ENCODE measurements at regions not wholly inside any gene's neighbourhood (a gene's known extent, or its start where the extent isn't known, plus 50 kb on each side); places are given as distances from the start of the nearest gene placed in this dataset.
"Not testable (repeated sequence)": the region's sequence is repeated elsewhere in the genome, so short reads cannot be mapped to it uniquely, and the experiment has no call there.

GRCh38 chr2:182522972-182523473, 96.2 kb upstream of the PDE1A start:
- ATAC-seq (replicated peaks; ENCODE audit: extremely low read depth, poor library complexity, severe bottlenecking): no peak
- Mint-ChIP-seq H3K27me3 (no peaks in the 10 kb centered on the region), H3K4me3 (no peak overlapping the region), H3K9me3 (peaks cover 4% of the 10 kb centered on the region), H3K27ac (ENCODE audit: low read depth) (no peak overlapping the region), H3K36me3 (ENCODE audit: insufficient read depth) (no peaks in the 10 kb centered on the region), H3K4me1 (no peaks in the 10 kb centered on the region)
- DNase-seq (ENCODE audit: low spot score in 2 of 2): no peak

- DNase-seq (ENCODE audit: low spot score in 2 of 2): no peak
- no peak for ATAC-seq (replicated peaks; ENCODE audit: extremely low read depth, poor library complexity, severe bottlenecking)
- Mint-ChIP-seq H3K27me3 (no peaks in the 10 kb centered on the region), H3K36me3 (ENCODE audit: insufficient read depth) (no peaks in the 10 kb centered on the region), H3K4me3 (no peak overlapping the region), H3K4me1 (no peaks in the 10 kb centered on the region), H3K9me3 (peaks cover 6% of the 10 kb centered on the region), H3K27ac (ENCODE audit: low read depth) (no peak overlapping the region)
Observed at GRCh38 chr2:182530636-182531035, 103.8 kb upstream of the PDE1A start.

- ATAC-seq (replicated peaks; ENCODE audit: extremely low read depth, poor library complexity, severe bottlenecking) (no peak), DNase-seq (ENCODE audit: low spot score in 2 of 2) (no peak)
- no peaks in the 10 kb centered on the region for H3K4me1 Mint-ChIP-seq
- no peaks in the 10 kb centered on the region for H3K27me3 Mint-ChIP-seq
- no peak overlapping the region for H3K27ac Mint-ChIP-seq (ENCODE audit: low read depth)
- H3K36me3 Mint-ChIP-seq (ENCODE audit: insufficient read depth): no peaks in the 10 kb centered on the region
- H3K9me3 Mint-ChIP-seq: peaks cover 4% of the 10 kb centered on the region
- H3K4me3 Mint-ChIP-seq: no peak overlapping the region
Observed at GRCh38 chr2:182540252-182540651, 113.4 kb upstream of the PDE1A start.

GRCh38 chr2:182541268-182541667, 114.4 kb upstream of the PDE1A start:
- Mint-ChIP-seq H3K9me3 (peaks cover 4% of the 10 kb centered on the region), H3K4me1 (no peaks in the 10 kb centered on the region), H3K36me3 (ENCODE audit: insufficient read depth) (no peaks in the 10 kb centered on the region), H3K27ac (ENCODE audit: low read depth) (no peak overlapping the region), H3K27me3 (no peaks in the 10 kb centered on the region), H3K4me3 (no peak overlapping the region)
- DNase-seq (ENCODE audit: low spot score in 2 of 2) (no peak), ATAC-seq (replicated peaks; ENCODE audit: extremely low read depth, poor library complexity, severe bottlenecking) (no peak)

GRCh38 chr2:182542501-182543258, 115.8 kb upstream of the PDE1A start:
- no peak for ATAC-seq (replicated peaks; ENCODE audit: extremely low read depth, poor library complexity, severe bottlenecking)
- no peak overlapping the region for H3K27ac Mint-ChIP-seq (ENCODE audit: low read depth)
- no peak for DNase-seq (ENCODE audit: low spot score in 2 of 2)
- no peaks in the 10 kb centered on the region for H3K36me3 Mint-ChIP-seq (ENCODE audit: insufficient read depth)
- H3K9me3 Mint-ChIP-seq: no peaks in the 10 kb centered on the region
- H3K4me1 Mint-ChIP-seq: no peaks in the 10 kb centered on the region
- H3K4me3 Mint-ChIP-seq: no peak overlapping the region
- H3K27me3 Mint-ChIP-seq: no peaks in the 10 kb centered on the region

- no peak overlapping the region for H3K27ac Mint-ChIP-seq (ENCODE audit: low read depth)
- ATAC-seq (replicated peaks; ENCODE audit: extremely low read depth, poor library complexity, severe bottlenecking): no peak
- no peaks in the 10 kb centered on the region for H3K27me3 Mint-ChIP-seq
- DNase-seq (ENCODE audit: low spot score in 2 of 2): no peak
- H3K4me1 Mint-ChIP-seq: no peaks in the 10 kb centered on the region
- no peak overlapping the region for H3K4me3 Mint-ChIP-seq
- H3K9me3 Mint-ChIP-seq: no peaks in the 10 kb centered on the region
- H3K36me3 Mint-ChIP-seq (ENCODE audit: insufficient read depth): no peaks in the 10 kb centered on the region
Observed at GRCh38 chr2:182543741-182544525, 117.1 kb upstream of the PDE1A start.

- Mint-ChIP-seq H3K4me3 (no peak overlapping the region), H3K4me1 (no peaks in the 10 kb centered on the region), H3K9me3 (peaks cover 4% of the 10 kb centered on the region), H3K27me3 (peaks cover 5% of the 10 kb centered on the region), H3K36me3 (ENCODE audit: insufficient read depth) (no peaks in the 10 kb centered on the region), H3K27ac (ENCODE audit: low read depth) (no peak overlapping the region)
- ATAC-seq (replicated peaks; ENCODE audit: extremely low read depth, poor library complexity, severe bottlenecking) (no peak), DNase-seq (ENCODE audit: low spot score in 2 of 2) (no peak)
Observed at GRCh38 chr2:182545420-182546167, 118.8 kb upstream of the PDE1A start.

- H3K9me3 Mint-ChIP-seq: peaks cover 6% of the 10 kb centered on the region
- H3K36me3 Mint-ChIP-seq (ENCODE audit: insufficient read depth): no peaks in the 10 kb centered on the region
- H3K27me3 Mint-ChIP-seq: peaks cover 7% of the 10 kb centered on the region
- no peak overlapping the region for H3K4me3 Mint-ChIP-seq
- H3K4me1 Mint-ChIP-seq: no peaks in the 10 kb centered on the region
- ATAC-seq (replicated peaks; ENCODE audit: extremely low read depth, poor library complexity, severe bottlenecking) (no peak), DNase-seq (ENCODE audit: low spot score in 2 of 2) (no peak)
- H3K27ac Mint-ChIP-seq (ENCODE audit: low read depth): no peak overlapping the region
Observed at GRCh38 chr2:182548031-182548950, 121.5 kb upstream of the PDE1A start.

GRCh38 chr2:182550234-182550633, 123.4 kb upstream of the PDE1A start:
- H3K4me3 Mint-ChIP-seq: no peak overlapping the region

GRCh38 chr2:182552232-182552631, 125.4 kb upstream of the PDE1A start:
- not testable (repeated sequence) for H3K36me3 Mint-ChIP-seq (ENCODE audit: insufficient read depth); H3K9me3 Mint-ChIP-seq; ATAC-seq (replicated peaks; ENCODE audit: extremely low read depth, poor library complexity, severe bottlenecking); H3K27ac Mint-ChIP-seq (ENCODE audit: low read depth); H3K4me3 Mint-ChIP-seq; H3K27me3 Mint-ChIP-seq; H3K4me1 Mint-ChIP-seq; DNase-seq (ENCODE audit: low spot score in 2 of 2)

More at GRCh38 chr2:182550234-182550633, 123.4 kb upstream of the PDE1A start:
- H3K36me3 Mint-ChIP-seq (ENCODE audit: insufficient read depth): no peaks in the 10 kb centered on the region
- H3K27me3 Mint-ChIP-seq: peaks cover 7% of the 10 kb centered on the region
- no peak for DNase-seq (ENCODE audit: low spot score in 2 of 2)
- peaks cover 6% of the 10 kb centered on the region for H3K9me3 Mint-ChIP-seq
- no peaks in the 10 kb centered on the region for H3K4me1 Mint-ChIP-seq
- H3K27ac Mint-ChIP-seq (ENCODE audit: low read depth): no peak overlapping the region
- ATAC-seq (replicated peaks; ENCODE audit: extremely low read depth, poor library complexity, severe bottlenecking): no peak

GRCh38 chr2:182552785-182553184, 125.9 kb upstream of the PDE1A start:
- H3K4me1 Mint-ChIP-seq; H3K9me3 Mint-ChIP-seq; H3K4me3 Mint-ChIP-seq; ATAC-seq (replicated peaks; ENCODE audit: extremely low read depth, poor library complexity, severe bottlenecking); H3K36me3 Mint-ChIP-seq (ENCODE audit: insufficient read depth); DNase-seq (ENCODE audit: low spot score in 2 of 2); H3K27ac Mint-ChIP-seq (ENCODE audit: low read depth); H3K27me3 Mint-ChIP-seq: not testable (repeated sequence)

- ATAC-seq (replicated peaks; ENCODE audit: extremely low read depth, poor library complexity, severe bottlenecking) (no peak), DNase-seq (ENCODE audit: low spot score in 2 of 2) (no peak)
- Mint-ChIP-seq H3K4me3 (no peak overlapping the region), H3K27me3 (peaks cover 7% of the 10 kb centered on the region), H3K27ac (ENCODE audit: low read depth) (no peak overlapping the region), H3K36me3 (ENCODE audit: insufficient read depth) (no peaks in the 10 kb centered on the region), H3K9me3 (peaks cover 6% of the 10 kb centered on the region), H3K4me1 (no peaks in the 10 kb centered on the region)
Observed at GRCh38 chr2:182553483-182553882, 126.6 kb upstream of the PDE1A start.

Data from central memory CD8-positive, alpha-beta T cell (primary cell).